Keratinocyte (primary cell): ENCODE measurements at regions not wholly inside any gene's neighbourhood (a gene's known extent, or its start where the extent isn't known, plus 50 kb on each side); places are given as distances from the start of the nearest gene placed in this dataset.

ENCODE experiments used
- DNase-seq: peaks from one replicate; pipeline ENCODE4 v3.0.0-alpha.2; 2011; ENCODE audit warnings: low read depth, missing footprints, low spot score
- FAIRE-seq: peaks from 2 replicates; lab custom pipeline; 2011; peaks lifted over from hg19 to GRCh38; lab: Jason Lieb, UNC
- H2AFZ ChIP-seq: 2 replicates; pipeline ENCODE4 v1.6.0; 2012; ENCODE audit warnings: low read length, control low read depth, inconsistent platforms; ENCODE audit not compliant: control insufficient read depth
- H3K27ac ChIP-seq: 2 replicates; pipeline ENCODE4 v1.5.1; 2011; ENCODE audit warnings: low read length; ENCODE audit not compliant: control insufficient read depth, insufficient read depth
- H3K27me3 ChIP-seq: 3 replicates; pipeline ENCODE4 v1.6.0; 2011; ENCODE audit warnings: low read length; ENCODE audit not compliant: control insufficient read depth, insufficient read depth; ENCODE audit errors: extremely low read depth
- H3K36me3 ChIP-seq, 2 experiments: 2 replicates in 1 of 2; 3 replicates in 1 of 2; pipeline ENCODE4 v1.5.1; 2011; ENCODE audit warnings: low read length in 2 of 2, mild to moderate bottlenecking in 1 of 2; ENCODE audit not compliant: control insufficient read depth in 2 of 2, insufficient read depth in 2 of 2; ENCODE audit errors: extremely low read depth in 1 of 2
- H3K4me1 ChIP-seq: 3 replicates; pipeline ENCODE4 v1.5.1; 2011; ENCODE audit warnings: low read length; ENCODE audit not compliant: control insufficient read depth, insufficient read depth; ENCODE audit errors: extremely low read depth
- H3K4me2 ChIP-seq: 3 replicates; pipeline ENCODE4 v1.6.0; 2011; ENCODE audit warnings: low read depth, low read length; ENCODE audit not compliant: control insufficient read depth, insufficient read depth; ENCODE audit errors: extremely low read depth
- H3K4me3 ChIP-seq, 3 experiments: fragments of 200-600 bp in 1 of 3; sonication (generic) in 1 of 3; 2 replicates in 2 of 3; 3 replicates in 1 of 3; pipeline ENCODE4 v1.5.1; 2011 to 2016; ENCODE audit warnings: low read length in 3 of 3, mild to moderate bottlenecking in 3 of 3, control low read depth in 2 of 3, inconsistent platforms in 1 of 3, low read depth in 1 of 3, mixed read lengths in 1 of 3, mixed run types in 1 of 3, moderate library complexity in 1 of 3; ENCODE audit not compliant: control insufficient read depth in 2 of 3, insufficient read depth in 2 of 3; ENCODE audit errors: extremely low read depth in 1 of 3
- H3K79me2 ChIP-seq: 2 replicates; pipeline ENCODE4 v1.6.0; 2012; ENCODE audit warnings: low read length; ENCODE audit not compliant: control insufficient read depth, insufficient read depth
- H3K9ac ChIP-seq: 3 replicates; pipeline ENCODE4 v1.6.0; 2011; ENCODE audit warnings: low read length; ENCODE audit not compliant: control insufficient read depth, insufficient read depth; ENCODE audit errors: extremely low read depth
- H3K9me1 ChIP-seq: 3 replicates; pipeline ENCODE4 v1.6.0; 2011; ENCODE audit warnings: low read length; ENCODE audit not compliant: control insufficient read depth, insufficient read depth; ENCODE audit errors: extremely low read depth
- H3K9me3 ChIP-seq: 2 replicates; pipeline ENCODE4 v1.5.1; 2012; ENCODE audit warnings: low read depth, low read length; ENCODE audit not compliant: control insufficient read depth
- H4K20me1 ChIP-seq: 3 replicates; pipeline ENCODE4 v1.6.0; 2011; ENCODE audit warnings: low read length; ENCODE audit not compliant: control insufficient read depth, insufficient read depth; ENCODE audit errors: extremely low read depth
- CTCF ChIP-seq, 3 experiments: IDR thresholded peaks in 1 of 3; conservative IDR thresholded peaks in 1 of 3; optimal IDR thresholded peaks in 1 of 3; 2 replicates in 2 of 3; 3 replicates in 1 of 3; pipeline versions ENCODE3 to v1.5.1; 2011; ENCODE audit warnings: low read length in 3 of 3, mild to moderate bottlenecking in 3 of 3, moderate library complexity in 2 of 3, control low read depth in 1 of 3, inconsistent platforms in 1 of 3; ENCODE audit not compliant: insufficient read depth in 2 of 3; ENCODE audit errors: extremely low read depth in 1 of 3
- EZH2 ChIP-seq: IDR thresholded peaks from one replicate; pipeline ENCODE4 v1.6.1; 2012; ENCODE audit warnings: inconsistent platforms, mild to moderate bottlenecking, low read length, moderate library complexity
- dilution Hi-C: fragments of 300-500 bp; cut with MboI; formaldehyde crosslinking; loops from one replicate; pipeline ENCODE4 v1.7.0; 2020; ENCODE audit warnings: low sequenced_read_pairs; ENCODE audit not compliant: extremely low pct_ligation_motif_present

GRCh38 chr20:9971746-9972145 lies 63.0 kb upstream of the ANKEF1 start:
- H3K4me3 ChIP-seq: no peak overlapping the region
- no peak overlapping the region for H3K27ac ChIP-seq
- H3K9ac ChIP-seq: no peak overlapping the region
- FAIRE-seq (peak; percentile 62), DNase-seq (no peak)
- H3K36me3 ChIP-seq: no peaks in the 10 kb centered on the region
- no peaks in the 10 kb centered on the region for H3K79me2 ChIP-seq
- no peaks in the 10 kb centered on the region for H4K20me1 ChIP-seq
- H3K4me2 ChIP-seq: peak overlapping the region; percentile 51
- H3K9me3 ChIP-seq: no peaks in the 10 kb centered on the region
- H3K4me1 ChIP-seq: peaks cover 9% of the 10 kb centered on the region
- dilution Hi-C loops: no loop called here
- TF ChIP-seq CTCF (optimal IDR thresholded peaks at IDR 0.05 in 1 of 3, IDR thresholded peaks at IDR 0.05 in 1 of 3, conservative IDR thresholded peaks at IDR 0.05 in 1 of 3; ENCODE audit: extremely low read depth in 1 of 3, insufficient read depth in 2 of 3, low read length in 3 of 3) (no peak), EZH2 (no peak)
- no peaks in the 10 kb centered on the region for H3K27me3 ChIP-seq
- H3K9me1 ChIP-seq: no peaks in the 10 kb centered on the region
- peak overlapping the region; percentile 69 for H2AFZ ChIP-seq

GRCh38 chr20:9969626-9970025 lies 65.2 kb upstream of the ANKEF1 start:
- Histone ChIP-seq H3K9me1 (no peaks in the 10 kb centered on the region), H3K4me3 (no peak overlapping the region), H3K27ac (no peak overlapping the region), H4K20me1 (no peaks in the 10 kb centered on the region), H3K36me3 (no peaks in the 10 kb centered on the region), H3K4me1 (peaks cover 9% of the 10 kb centered on the region), H3K79me2 (no peaks in the 10 kb centered on the region), H3K27me3 (peaks cover 3% of the 10 kb centered on the region), H3K9ac (no peak overlapping the region), H2AFZ (no peak overlapping the region), H3K9me3 (no peaks in the 10 kb centered on the region), H3K4me2 (no peak overlapping the region)
- TF ChIP-seq CTCF (optimal IDR thresholded peaks at IDR 0.05 in 1 of 3, IDR thresholded peaks at IDR 0.05 in 1 of 3, conservative IDR thresholded peaks at IDR 0.05 in 1 of 3; ENCODE audit: extremely low read depth in 1 of 3, insufficient read depth in 2 of 3, low read length in 3 of 3) (no peak), EZH2 (no peak)
- DNase-seq (no peak), FAIRE-seq (no peak)
- dilution Hi-C loops: no loop called here
